ENCODE measurements at regions not wholly inside any gene's neighbourhood (a gene's known extent, or its start where the extent isn't known, plus 50 kb on each side); places are given as distances from the start of the nearest gene placed in this dataset.

GRCh38 chr6:23170049-23170448 is 600.7 kb downstream of the HDGFL1 start:
- H3K27ac ChIP-seq (ENCODE audit: low read length) = no peak overlapping the region
- no peaks in the 10 kb centered on the region for H3K36me3 ChIP-seq (ENCODE audit: control insufficient read depth, insufficient read depth, low read length)
- no peak for DNase-seq
- H3K9me3 ChIP-seq (ENCODE audit: control insufficient read depth, low read depth, low read length) = no peaks in the 10 kb centered on the region
- no peaks in the 10 kb centered on the region for H3K27me3 ChIP-seq (ENCODE audit: control insufficient read depth, insufficient read depth, low read length)
- H3K4me3 ChIP-seq (ENCODE audit: low read length) = no peak overlapping the region
- WGBS (ENCODE audit: insufficient coverage, low lambda C conversion rate) = no CpG with 5 or more reads among the region's 1 CpG
- no peaks in the 10 kb centered on the region for H3K4me1 ChIP-seq (ENCODE audit: control insufficient read depth, insufficient read depth, low read length)

- H3K4me3 ChIP-seq (ENCODE audit: low read length) = no peak overlapping the region
- H3K36me3 ChIP-seq (ENCODE audit: control insufficient read depth, insufficient read depth, low read length) = no peaks in the 10 kb centered on the region
- DNase-seq = no peak
- no peaks in the 10 kb centered on the region for H3K9me3 ChIP-seq (ENCODE audit: control insufficient read depth, low read depth, low read length)
- no peak overlapping the region for H3K27ac ChIP-seq (ENCODE audit: low read length)
- H3K27me3 ChIP-seq (ENCODE audit: control insufficient read depth, insufficient read depth, low read length) = no peaks in the 10 kb centered on the region
- no CpG with 5 or more reads among the region's 3 CpGs for WGBS (ENCODE audit: insufficient coverage, low lambda C conversion rate)
- H3K4me1 ChIP-seq (ENCODE audit: control insufficient read depth, insufficient read depth, low read length) = no peaks in the 10 kb centered on the region
Observed at GRCh38 chr6:23173234-23173633, 603.9 kb downstream of the HDGFL1 start.

DNA sequence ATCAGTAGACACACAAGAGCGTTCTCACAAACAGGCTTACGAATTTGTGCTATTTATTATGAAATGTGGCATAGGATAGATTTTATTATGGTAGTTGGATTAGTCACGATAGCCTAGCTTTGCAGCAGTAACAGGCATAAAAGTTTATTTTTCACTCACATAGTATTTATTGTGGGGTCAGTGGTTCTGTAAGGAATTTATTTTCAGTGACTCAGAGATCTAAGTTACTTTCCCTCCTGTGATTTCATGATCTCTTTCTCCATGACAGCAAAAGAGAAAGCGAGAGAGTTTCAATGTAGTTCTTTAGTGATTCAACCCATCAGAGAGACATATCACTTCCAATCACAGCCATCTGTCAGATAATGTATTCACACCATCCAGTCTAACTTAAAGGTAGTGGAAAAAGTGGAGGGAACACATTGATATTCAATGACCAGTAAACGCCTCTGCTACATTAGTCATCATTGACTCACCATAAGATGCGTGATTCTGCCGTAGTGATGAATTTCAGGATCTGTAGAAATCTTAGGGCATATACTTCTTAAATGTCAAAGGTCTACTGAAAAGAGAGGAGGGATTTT is 605.5 kb downstream of the HDGFL1 start:
- H3K27ac ChIP-seq (ENCODE audit: low read length) = no peak overlapping the region
- H3K36me3 ChIP-seq (ENCODE audit: control insufficient read depth, insufficient read depth, low read length) = no peaks in the 10 kb centered on the region
- no peaks in the 10 kb centered on the region for H3K4me1 ChIP-seq (ENCODE audit: control insufficient read depth, insufficient read depth, low read length)
- H3K27me3 ChIP-seq (ENCODE audit: control insufficient read depth, insufficient read depth, low read length) = no peaks in the 10 kb centered on the region
- DNase-seq = no peak
- H3K4me3 ChIP-seq (ENCODE audit: low read length) = no peak overlapping the region
- no peaks in the 10 kb centered on the region for H3K9me3 ChIP-seq (ENCODE audit: control insufficient read depth, low read depth, low read length)
- WGBS (ENCODE audit: insufficient coverage, low lambda C conversion rate) = no CpG with 5 or more reads among the region's 7 CpGs

GRCh38 chr6:23175391-23175790 is 606.0 kb downstream of the HDGFL1 start:
- Histone ChIP-seq H3K27ac (ENCODE audit: low read length) (no peak overlapping the region), H3K9me3 (ENCODE audit: control insufficient read depth, low read depth, low read length) (no peaks in the 10 kb centered on the region), H3K4me3 (ENCODE audit: low read length) (no peak overlapping the region), H3K36me3 (ENCODE audit: control insufficient read depth, insufficient read depth, low read length) (no peaks in the 10 kb centered on the region), H3K27me3 (ENCODE audit: control insufficient read depth, insufficient read depth, low read length) (no peaks in the 10 kb centered on the region), H3K4me1 (ENCODE audit: control insufficient read depth, insufficient read depth, low read length) (no peaks in the 10 kb centered on the region)
- no peak for DNase-seq
- 80% methylated on average over 1 of the region's 2 CpGs for WGBS (ENCODE audit: insufficient coverage, low lambda C conversion rate)

DNA sequence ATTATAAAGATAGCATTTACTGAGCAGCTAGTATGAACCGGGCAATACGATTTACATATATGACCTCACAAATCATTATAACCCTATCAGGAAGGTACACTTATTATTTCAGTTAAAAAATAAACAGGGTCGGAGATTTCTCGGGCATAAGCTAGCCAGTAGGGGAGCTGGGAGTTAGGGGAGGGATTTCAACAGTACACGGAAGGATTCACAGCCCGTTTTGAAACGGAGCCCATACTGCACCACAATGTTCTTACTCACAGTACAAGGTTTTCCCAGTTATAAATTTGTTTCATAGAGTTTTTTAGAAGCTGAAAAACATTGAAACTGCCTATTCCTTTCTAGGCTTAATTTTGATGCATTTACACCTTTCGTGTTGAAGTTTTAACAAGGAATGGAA is 607.1 kb downstream of the HDGFL1 start:
- Histone ChIP-seq H3K27me3 (ENCODE audit: control insufficient read depth, insufficient read depth, low read length) (no peaks in the 10 kb centered on the region), H3K4me1 (ENCODE audit: control insufficient read depth, insufficient read depth, low read length) (no peaks in the 10 kb centered on the region), H3K9me3 (ENCODE audit: control insufficient read depth, low read depth, low read length) (no peaks in the 10 kb centered on the region), H3K4me3 (ENCODE audit: low read length) (no peak overlapping the region), H3K36me3 (ENCODE audit: control insufficient read depth, insufficient read depth, low read length) (no peaks in the 10 kb centered on the region), H3K27ac (ENCODE audit: low read length) (no peak overlapping the region)
- DNase-seq = no peak
- 100% methylated on average over 1 of the region's 8 CpGs for WGBS (ENCODE audit: insufficient coverage, low lambda C conversion rate)

GRCh38 chr6:23176883-23177282 is 607.5 kb downstream of the HDGFL1 start:
- no peaks in the 10 kb centered on the region for H3K27me3 ChIP-seq (ENCODE audit: control insufficient read depth, insufficient read depth, low read length)
- H3K4me3 ChIP-seq (ENCODE audit: low read length) = no peak overlapping the region
- H3K27ac ChIP-seq (ENCODE audit: low read length) = no peak overlapping the region
- H3K36me3 ChIP-seq (ENCODE audit: control insufficient read depth, insufficient read depth, low read length) = no peaks in the 10 kb centered on the region
- no peaks in the 10 kb centered on the region for H3K4me1 ChIP-seq (ENCODE audit: control insufficient read depth, insufficient read depth, low read length)
- WGBS (ENCODE audit: insufficient coverage, low lambda C conversion rate) = 100% methylated on average over 3 of the region's 11 CpGs
- no peak for DNase-seq
- H3K9me3 ChIP-seq (ENCODE audit: control insufficient read depth, low read depth, low read length) = no peaks in the 10 kb centered on the region

DNA sequence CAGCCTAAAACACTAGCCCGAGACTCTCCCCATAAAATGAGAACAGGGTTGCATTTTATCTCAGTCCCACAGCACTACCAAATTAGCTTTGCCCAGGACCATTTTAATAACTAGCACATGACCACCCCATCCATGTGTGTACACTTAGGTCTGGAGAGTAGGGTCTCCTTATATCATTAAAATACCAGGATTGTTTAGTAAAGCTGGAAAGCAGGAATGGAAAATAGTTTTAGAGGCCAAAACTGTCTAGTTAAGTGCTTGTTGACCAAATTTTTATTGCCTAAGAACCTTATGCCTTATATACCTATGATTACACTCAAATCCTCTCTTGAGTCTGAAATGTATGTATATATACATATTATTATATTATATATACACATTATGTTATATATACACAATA is 608.4 kb downstream of the HDGFL1 start:
- Histone ChIP-seq H3K4me1 (ENCODE audit: control insufficient read depth, insufficient read depth, low read length) (no peaks in the 10 kb centered on the region), H3K36me3 (ENCODE audit: control insufficient read depth, insufficient read depth, low read length) (no peaks in the 10 kb centered on the region), H3K9me3 (ENCODE audit: control insufficient read depth, low read depth, low read length) (no peaks in the 10 kb centered on the region), H3K27me3 (ENCODE audit: control insufficient read depth, insufficient read depth, low read length) (no peaks in the 10 kb centered on the region), H3K4me3 (ENCODE audit: low read length) (no peak overlapping the region), H3K27ac (ENCODE audit: low read length) (no peak overlapping the region)
- no CpG with 5 or more reads among the region's 1 CpG for WGBS (ENCODE audit: insufficient coverage, low lambda C conversion rate)
- no peak for DNase-seq

DNA sequence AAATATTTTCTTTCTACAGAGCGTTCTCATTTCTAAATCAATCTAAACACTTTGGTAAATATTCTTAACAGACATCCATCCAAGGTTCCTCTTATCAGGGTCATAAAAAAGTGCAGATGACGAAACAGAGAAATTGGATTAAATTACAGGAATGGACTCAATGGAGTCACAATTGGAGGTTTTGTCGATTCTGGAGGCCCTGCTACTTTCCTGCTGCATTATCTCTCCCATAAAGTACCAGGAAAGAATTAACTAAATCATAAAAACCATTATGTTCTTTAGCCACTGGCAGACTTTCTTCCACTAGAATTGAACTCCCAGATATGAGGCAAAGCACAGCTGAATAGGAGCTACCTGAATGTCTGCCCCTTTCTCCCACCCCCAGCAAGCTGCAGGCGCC is 610.6 kb downstream of the HDGFL1 start:
- no peak overlapping the region for H3K4me3 ChIP-seq (ENCODE audit: low read length)
- H3K4me1 ChIP-seq (ENCODE audit: control insufficient read depth, insufficient read depth, low read length) = no peaks in the 10 kb centered on the region
- no peaks in the 10 kb centered on the region for H3K27me3 ChIP-seq (ENCODE audit: control insufficient read depth, insufficient read depth, low read length)
- H3K36me3 ChIP-seq (ENCODE audit: control insufficient read depth, insufficient read depth, low read length) = no peaks in the 10 kb centered on the region
- WGBS (ENCODE audit: insufficient coverage, low lambda C conversion rate) = 67% methylated on average over 2 of the region's 4 CpGs
- H3K27ac ChIP-seq (ENCODE audit: low read length) = no peak overlapping the region
- no peak for DNase-seq
- no peaks in the 10 kb centered on the region for H3K9me3 ChIP-seq (ENCODE audit: control insufficient read depth, low read depth, low read length)

DNA sequence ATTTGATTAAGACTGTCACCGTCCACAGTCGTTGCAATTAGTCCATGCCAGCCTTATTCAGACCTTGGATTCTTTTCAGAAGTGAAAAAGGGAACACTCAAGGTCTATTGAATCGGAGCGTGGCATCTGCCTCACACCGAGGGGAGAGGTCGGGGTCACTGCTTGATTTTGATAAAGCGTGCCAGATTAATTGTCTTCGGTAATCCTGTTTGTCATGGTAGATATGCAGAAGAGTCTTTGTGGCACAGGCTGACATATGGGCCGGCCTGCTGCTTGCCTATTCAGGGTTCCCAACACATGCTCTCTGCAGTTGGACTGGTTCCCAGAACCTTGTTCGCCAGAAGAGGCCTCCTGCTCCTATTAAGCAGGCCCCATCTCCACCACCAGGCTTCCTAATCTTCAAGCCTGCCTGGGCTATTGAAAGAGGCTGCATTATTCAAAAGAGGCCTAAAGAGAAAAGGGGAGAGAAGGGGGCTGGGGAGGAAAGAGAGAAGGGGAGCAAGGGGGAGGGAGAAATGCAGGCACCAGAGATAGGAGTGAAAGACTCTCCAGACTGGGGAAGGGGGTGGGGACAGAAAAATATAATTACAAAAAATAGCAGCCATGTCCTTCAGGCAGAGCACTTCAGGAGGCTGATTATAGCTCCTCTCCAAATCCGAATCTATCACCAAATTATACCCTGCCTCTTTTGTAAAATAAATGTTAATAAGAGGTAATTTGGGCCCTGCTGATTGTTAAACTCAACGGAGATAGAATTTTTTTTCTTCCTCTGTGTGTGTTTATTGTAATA is 611.3 kb downstream of the HDGFL1 start:
- no peak overlapping the region for H3K4me3 ChIP-seq (ENCODE audit: low read length)
- no peak overlapping the region for H3K27ac ChIP-seq (ENCODE audit: low read length)
- DNase-seq = peak; percentile 23 to 37
- H3K4me1 ChIP-seq (ENCODE audit: control insufficient read depth, insufficient read depth, low read length) = no peaks in the 10 kb centered on the region
- H3K9me3 ChIP-seq (ENCODE audit: control insufficient read depth, low read depth, low read length) = no peaks in the 10 kb centered on the region
- 78% methylated on average over 4 of the region's 12 CpGs for WGBS (ENCODE audit: insufficient coverage, low lambda C conversion rate)
- no peaks in the 10 kb centered on the region for H3K36me3 ChIP-seq (ENCODE audit: control insufficient read depth, insufficient read depth, low read length)
- H3K27me3 ChIP-seq (ENCODE audit: control insufficient read depth, insufficient read depth, low read length) = no peaks in the 10 kb centered on the region

DNA sequence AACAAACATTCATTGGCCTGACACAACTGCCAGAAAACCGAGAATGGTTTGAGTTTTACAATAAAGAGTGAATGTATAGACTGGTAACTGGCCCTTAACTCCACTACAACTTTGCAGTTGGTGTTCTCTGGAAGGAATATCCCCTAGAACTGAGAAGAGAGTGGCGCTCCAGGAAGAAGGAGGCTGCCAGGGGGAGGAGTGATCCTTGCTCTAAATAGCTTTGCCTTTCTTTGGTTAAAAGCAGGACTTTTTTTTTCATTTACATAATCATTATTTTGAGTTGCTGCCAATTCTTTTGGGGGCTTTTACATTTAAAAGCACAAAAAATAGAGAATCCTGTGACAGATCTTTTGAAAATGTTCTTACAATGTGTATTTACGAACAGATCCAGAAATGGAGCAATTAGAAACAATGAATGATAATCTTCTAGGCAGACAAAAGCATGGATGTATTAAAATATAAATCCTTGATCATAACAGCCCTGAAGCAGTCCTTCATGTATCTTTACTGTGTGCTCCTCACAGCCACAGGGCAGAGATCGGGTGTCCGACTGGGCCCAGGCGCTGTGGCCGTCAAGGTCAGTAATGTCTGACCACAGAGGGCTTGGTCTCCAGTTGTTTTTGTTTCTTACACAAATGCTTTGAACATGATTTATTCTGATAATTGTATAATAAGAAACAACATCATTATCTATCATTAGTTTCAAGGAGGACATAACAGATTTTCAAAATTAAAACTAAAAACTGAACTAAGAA is 612.2 kb downstream of the HDGFL1 start:
- Histone ChIP-seq H3K27me3 (ENCODE audit: control insufficient read depth, insufficient read depth, low read length) (no peaks in the 10 kb centered on the region), H3K4me3 (ENCODE audit: low read length) (no peak overlapping the region), H3K36me3 (ENCODE audit: control insufficient read depth, insufficient read depth, low read length) (no peaks in the 10 kb centered on the region), H3K9me3 (ENCODE audit: control insufficient read depth, low read depth, low read length) (no peaks in the 10 kb centered on the region), H3K4me1 (ENCODE audit: control insufficient read depth, insufficient read depth, low read length) (no peaks in the 10 kb centered on the region), H3K27ac (ENCODE audit: low read length) (no peak overlapping the region)
- DNase-seq = no peak
- WGBS (ENCODE audit: insufficient coverage, low lambda C conversion rate) = 80% methylated on average over 1 of the region's 7 CpGs

Measured in large intestine (tissue), 3 donors.